NCI-H1694 treated with DMSO at 0.1 percent for 48 hours (cell line): ENCODE measurements at regions not wholly inside any gene's neighbourhood (a gene's known extent, or its start where the extent isn't known, plus 50 kb on each side); places are given as distances from the start of the nearest gene placed in this dataset.

Experiments
- DNase-seq: peaks from one replicate; lab custom pipeline; 2025; lab: John Stamatoyannopoulos, UW

GRCh38 chr7:117973975-117974374, 100.7 kb upstream of the CTTNBP2 start:
- no peak for DNase-seq

DNA sequence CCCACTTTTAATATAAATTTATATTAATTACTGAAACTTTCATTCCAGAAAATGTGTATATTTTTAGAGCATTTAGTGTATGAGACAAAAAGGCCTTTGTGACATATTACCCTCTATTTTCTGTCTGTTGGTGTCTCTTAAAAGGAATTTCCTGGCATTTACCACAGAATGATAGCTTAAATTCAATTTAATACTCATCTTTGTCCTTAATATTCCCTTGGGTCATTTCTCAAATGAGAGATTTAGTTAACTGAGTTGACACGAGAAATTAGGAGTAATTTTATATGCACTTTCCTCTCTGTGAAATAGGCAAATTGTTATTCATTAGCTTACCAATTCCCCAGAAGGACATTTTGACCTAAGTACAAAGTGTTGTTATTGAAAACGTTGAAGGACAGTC, 101.7 kb upstream of the CTTNBP2 start:
- DNase-seq = no peak

DNA sequence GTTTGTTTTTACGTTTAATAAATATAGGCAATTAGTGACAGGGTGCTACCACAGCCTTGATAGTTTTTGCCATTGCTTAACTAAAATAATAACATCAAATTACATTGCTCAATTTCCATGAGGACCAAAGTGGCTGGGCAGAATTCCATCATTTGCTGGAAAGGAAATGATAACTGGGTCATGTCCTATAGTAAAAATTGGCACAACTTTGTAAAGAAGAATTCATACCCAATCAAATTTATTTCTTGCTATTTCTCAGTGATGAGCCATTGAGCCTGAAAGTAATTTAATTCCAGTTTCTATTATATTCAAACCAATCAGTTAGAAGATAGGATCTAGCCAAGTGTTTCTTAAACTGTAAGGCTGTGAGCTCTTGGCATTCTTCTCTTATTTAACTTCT, 102.2 kb upstream of the CTTNBP2 start:
- no peak for DNase-seq

- DNase-seq = no peak
Observed at GRCh38 chr7:117979954-117980497, 106.8 kb upstream of the CTTNBP2 start.

- DNase-seq = no peak
Observed at GRCh38 chr7:117982071-117983055, 109.1 kb upstream of the CTTNBP2 start.

DNA sequence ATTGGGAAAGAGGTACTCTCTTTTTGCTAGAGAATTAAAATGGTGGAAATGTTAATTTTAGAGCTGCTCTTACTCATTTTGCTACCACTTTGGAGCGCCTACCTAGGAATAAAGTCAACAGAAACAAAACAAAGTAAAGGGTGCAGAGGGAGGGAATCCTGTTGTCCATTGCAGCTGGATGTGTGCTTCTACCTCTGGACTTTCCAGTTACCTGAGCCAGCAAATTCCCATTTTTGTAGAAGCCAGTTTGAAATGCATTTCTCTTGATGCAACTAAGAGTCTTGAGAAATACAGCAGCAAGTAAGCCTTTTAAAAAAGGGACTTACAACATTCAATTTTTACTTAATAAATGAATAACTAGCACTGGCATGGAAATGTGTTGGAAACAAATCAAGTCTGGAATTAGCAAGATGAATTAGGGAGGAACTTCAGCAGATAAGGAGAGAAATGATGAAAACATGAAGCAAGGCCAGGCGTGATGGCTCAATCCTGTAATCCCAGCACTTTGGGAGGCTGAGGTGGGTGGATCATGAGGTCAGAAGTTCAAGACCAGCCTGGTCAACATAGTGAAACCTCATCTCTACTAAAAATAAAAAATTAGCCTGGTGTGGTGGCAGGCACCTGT, 113.5 kb upstream of the CTTNBP2 start:
- DNase-seq = no peak

DNA sequence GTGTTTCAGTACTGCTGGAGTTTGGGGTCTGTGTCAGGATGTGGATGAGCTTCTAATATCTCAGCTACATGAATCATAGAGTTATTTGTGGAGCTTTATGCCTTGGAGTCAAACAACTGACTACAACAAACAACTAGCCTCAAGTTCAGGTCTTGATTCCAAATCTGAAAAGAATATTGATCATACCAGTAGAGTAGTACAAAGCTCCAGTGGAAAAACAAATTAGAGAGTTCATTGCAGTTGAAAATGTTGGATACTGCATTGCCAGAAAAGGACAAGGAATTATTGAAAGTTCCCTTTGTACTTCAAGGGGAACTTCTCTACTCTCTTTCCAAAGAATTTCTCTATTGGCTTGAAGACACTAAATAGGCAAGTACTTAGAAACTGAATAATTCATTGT, 117.6 kb upstream of the CTTNBP2 start:
- no peak for DNase-seq

DNA sequence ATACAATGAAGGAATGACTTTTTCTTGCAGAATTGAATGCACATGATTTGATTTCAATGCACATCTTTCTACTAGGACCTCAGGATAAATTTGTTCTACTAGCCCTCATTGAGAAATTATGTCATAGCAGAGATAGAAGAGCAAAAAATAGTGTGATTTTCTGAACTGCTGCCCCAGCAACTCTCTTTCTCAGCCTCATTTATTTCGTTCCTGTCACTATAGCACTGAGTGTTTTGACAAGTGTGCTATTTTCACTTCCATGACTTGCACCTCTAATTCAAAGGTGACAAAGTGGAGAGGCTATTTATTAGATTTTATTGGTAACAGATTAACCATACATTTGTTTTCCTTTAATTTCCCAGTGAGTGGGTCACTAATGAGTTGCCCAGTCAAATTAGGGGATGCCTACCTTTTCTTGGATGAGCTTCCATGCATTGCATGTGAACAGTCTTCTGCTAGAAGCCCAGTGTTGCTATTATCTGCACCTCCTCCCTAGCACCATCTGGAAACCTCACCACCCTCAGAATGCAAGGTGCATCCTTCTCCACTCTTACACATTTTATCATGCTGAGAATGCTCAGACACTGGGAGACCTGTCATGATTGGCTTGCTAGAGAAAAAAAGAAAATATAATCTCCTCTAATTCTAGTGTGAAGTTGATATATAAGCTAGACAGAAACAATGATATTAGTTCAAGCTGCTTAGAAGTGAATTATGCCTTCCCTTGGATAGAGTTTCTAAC, 119.6 kb upstream of the CTTNBP2 start:
- DNase-seq = no peak

DNA sequence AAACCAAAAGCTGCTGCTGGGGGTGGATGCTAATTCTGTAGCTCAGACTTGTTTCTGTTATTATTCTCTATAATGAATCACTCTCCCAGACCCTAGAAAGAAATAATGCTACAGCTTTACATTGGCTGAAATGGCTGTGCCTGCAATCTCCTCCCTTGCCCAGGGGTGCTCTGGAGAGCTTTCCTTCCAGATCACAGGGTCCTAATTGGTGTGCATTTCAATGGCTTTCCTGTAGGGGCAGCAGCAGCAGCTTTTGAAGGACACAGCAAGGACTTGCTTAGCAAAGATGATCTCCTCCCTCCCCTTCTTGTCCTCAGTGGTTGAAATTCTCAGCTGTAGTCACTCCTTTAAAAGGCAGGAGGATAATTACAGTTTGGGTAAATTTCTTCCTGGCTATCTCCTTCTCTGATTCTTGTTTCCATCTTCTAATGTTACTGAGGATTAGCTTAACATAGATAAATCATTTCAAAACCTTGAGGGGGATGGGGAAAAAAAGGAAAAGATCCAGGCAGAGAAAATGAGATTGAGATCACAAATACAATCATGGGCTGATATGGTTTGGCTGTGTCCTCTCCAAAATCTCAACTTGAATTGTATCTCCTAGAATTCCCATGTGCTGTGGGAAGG, 120.2 kb upstream of the CTTNBP2 start:
- DNase-seq = peak; percentile 74

DNA sequence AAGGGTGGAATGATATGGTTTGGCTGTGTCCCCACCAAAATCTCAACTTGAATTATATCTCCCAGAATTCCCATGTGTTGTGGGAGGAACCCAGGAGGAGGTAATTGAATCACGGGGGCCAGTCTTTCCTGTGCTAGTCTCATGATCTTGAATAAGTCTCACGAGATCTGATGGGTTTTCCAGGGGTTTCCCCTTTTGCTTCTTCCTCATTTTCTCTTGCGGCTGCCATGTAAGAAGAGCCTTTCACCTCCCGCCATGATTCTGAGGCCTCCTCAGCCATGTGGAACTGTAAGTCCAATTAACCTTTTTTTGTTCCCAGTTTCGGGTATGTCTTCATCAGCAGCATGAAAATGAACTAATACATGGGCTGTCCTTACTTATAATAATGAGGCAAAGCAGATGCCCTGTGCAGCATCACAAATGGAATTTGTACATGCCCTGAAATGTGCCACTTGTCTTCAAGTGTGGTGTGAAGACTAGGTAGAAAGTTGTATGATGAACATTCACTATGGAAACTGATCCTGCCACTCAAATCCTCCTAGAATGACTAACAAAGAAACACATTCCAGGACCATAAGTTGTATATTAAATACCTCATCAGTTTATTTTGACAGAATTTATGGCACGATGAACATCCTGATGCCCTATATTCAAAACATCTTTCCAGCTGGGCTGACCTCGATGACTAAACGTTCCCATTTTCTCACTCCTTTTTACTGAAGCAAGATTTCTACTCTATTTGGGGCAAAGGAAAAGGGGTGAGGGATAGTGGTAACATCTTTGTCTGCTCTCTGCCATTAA, 122.8 kb upstream of the CTTNBP2 start:
- no peak for DNase-seq

GRCh38 chr7:117997862-117998825, 124.9 kb upstream of the CTTNBP2 start:
- no peak for DNase-seq

DNA sequence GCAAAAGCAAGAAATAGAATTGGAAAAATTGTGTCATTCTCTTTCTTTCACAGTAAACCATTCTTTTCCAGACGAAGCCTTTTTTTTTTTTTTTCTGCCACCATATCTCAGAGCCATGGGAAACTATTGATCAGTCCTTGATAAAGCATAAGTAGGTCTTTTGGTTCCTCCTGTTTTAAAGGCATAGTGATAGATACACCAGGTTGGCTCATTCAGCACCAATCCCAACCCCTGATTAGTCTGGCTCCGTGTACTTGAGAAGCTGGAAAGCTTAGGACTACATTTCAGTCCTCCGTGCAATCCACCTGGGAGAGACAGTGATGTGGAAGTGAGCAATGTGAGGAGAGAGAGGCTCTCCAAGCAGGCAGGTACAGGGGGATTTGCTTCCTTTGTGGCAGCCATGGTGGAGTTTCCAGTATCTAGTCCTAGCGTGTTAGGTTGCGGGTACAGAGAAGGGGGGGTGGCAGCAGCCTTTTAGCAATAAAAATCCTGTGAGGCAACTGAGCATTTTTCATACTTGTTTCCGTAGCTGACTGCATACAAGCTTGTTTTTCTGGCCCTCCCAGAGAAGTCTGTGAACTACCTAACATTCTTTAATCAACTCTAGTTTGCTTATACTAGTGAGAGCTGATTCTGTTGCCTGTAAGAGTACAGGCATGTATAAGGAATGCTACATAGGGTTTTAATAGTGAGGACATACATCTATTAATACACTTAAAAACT, 127.4 kb upstream of the CTTNBP2 start:
- no peak for DNase-seq

- no peak for DNase-seq
Observed at GRCh38 chr7:118003476-118003875, 130.2 kb upstream of the CTTNBP2 start.

DNA sequence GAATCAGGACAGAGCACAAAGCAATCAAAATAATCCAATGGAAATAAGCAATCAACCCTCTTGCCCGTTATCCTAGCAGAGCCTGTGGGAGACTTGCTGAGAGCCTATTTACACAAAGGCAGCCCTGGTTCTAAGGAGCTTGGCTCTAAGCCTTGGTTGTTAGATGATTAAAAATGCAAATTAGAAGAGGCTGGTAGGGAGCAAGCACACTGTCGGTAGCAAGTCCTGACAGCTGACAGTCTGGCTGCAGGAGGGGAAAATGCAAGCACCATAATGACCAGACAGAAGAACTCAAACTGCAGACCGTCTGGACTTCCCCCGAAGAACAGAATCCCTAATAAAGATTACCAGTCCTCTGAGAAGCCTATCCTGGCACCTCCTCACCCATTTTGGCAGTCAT, 131.8 kb upstream of the CTTNBP2 start:
- no peak for DNase-seq

GRCh38 chr7:118006979-118007378, 133.7 kb upstream of the CTTNBP2 start:
- no peak for DNase-seq

DNA sequence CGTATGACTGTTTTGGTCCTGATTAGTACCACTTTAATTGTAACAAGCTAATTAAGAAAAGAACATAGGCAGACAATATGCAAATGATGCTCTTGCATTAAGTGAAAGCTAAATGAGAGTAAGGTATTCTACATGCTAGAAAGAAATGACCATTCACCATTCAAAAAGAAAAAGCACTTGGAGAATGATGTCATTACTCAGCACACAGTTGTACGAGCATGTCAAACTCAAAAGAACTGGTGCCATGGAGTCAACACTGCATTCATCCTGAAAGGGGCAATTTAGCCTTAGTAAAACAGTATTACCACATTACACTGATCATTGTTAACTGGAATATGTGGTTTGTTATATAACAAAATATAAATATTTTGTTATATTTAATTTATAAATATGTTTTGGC, 136.2 kb upstream of the CTTNBP2 start:
- DNase-seq = no peak

DNA sequence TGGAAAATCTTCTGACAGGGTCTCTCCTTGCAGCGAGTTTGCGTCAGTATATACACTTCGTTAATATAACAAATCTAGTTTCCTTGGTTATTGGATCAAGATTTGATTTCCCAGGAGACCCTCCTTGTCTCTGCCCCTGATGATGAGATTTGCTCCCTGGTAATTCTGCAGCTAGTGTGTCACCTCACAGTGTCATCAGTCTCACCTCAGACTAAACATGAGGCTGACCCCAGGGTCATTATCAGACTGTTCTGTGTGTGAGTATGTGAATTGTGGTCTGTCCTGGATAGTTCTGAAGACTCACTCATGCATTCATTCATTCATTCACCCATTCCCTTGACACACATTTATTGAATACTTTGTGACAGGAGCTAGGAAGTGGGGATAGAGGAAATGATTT, 138.4 kb upstream of the CTTNBP2 start:
- DNase-seq = no peak

DNA sequence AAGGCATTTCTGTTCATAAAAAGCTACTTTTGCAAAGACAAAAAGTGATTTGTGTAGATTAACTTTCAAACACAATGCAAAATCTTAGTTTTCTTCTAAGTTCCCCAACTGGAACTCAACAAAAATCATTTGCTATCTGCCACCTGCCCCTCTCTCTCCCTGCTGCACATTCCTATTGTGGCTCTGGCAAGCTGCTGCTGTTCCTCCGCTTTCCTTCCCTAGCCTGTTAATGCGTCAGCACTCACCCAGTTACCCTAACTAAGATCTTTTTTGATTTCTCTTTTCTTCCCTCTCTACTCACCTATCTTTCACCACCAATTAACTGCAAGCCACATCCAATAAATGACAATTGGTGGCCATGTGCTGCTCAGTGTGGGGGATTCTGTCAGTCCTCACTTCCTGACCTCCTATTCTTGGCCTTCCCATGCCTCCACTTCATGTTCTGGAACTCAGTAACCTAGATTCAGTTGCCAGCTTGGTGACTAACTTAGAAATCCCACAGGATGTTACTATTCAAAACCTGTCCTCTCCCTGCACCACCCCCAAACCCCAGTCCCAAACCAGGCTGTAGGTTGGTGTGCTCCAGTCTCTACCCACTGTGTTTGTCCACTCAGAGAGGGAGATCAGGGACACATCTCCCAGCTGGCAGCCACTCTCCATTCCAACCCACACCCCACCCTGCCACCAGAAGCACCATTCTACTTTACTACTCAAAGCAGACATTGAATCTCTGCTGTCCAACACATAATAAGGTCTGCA, 140.2 kb upstream of the CTTNBP2 start:
- no peak for DNase-seq
